Kidney epithelial cell (primary cell): ENCODE measurements at regions not wholly inside any gene's neighbourhood (a gene's known extent, or its start where the extent isn't known, plus 50 kb on each side); places are given as distances from the start of the nearest gene placed in this dataset.

Experiments
- DNase-seq: peaks from one replicate; pipeline ENCODE4 v3.0.0-alpha.2; 2010; ENCODE audit warnings: low read depth
- H3K27me3 ChIP-seq: 2 replicates; pipeline ENCODE4 v1.6.0; 2011; ENCODE audit warnings: low read length; ENCODE audit not compliant: control insufficient read depth, insufficient read depth
- H3K36me3 ChIP-seq: 2 replicates; pipeline ENCODE4 v1.5.1; 2011; ENCODE audit warnings: low read length; ENCODE audit not compliant: control insufficient read depth, insufficient read depth
- H3K4me3 ChIP-seq: 2 replicates; pipeline ENCODE4 v1.5.1; 2011; ENCODE audit warnings: low read depth, mild to moderate bottlenecking, control low read depth, low read length
- CTCF ChIP-seq: IDR thresholded peaks from 2 replicates; pipeline ENCODE4 v1.5.1; 2011; ENCODE audit warnings: mild to moderate bottlenecking, moderate library complexity, low read length, control low read depth, inconsistent platforms; ENCODE audit not compliant: insufficient read depth, poor library complexity, severe bottlenecking

- DNase-seq = no peak
- TF ChIP-seq CTCF = no peak
- Histone ChIP-seq H3K36me3 (no peaks in the 10 kb centered on the region), H3K27me3 (no peaks in the 10 kb centered on the region), H3K4me3 (no peak overlapping the region)
Observed at GRCh38 chr1:96979304-96980268, 258.0 kb downstream of the PTBP2 start.

DNA sequence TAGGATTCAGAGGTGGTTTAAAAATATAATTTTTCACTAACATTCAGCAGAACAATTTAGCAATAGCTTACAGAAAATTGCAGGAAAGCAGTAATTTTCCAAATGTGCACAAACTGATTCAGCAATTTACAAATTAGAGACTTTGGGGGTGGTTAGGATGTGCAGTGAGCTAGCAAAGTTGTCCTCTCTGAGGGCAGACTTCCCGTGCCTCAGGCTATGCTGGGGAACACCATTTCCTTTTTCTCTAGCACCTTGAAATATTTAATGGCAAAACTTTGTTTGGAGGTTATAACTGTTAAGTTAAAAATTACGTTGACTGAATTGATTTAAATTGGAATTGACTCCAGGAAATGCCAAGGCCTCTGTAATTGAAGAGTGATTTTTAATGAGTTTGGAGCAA is 258.9 kb downstream of the PTBP2 start:
- Histone ChIP-seq H3K4me3 (no peak overlapping the region), H3K27me3 (no peaks in the 10 kb centered on the region), H3K36me3 (no peaks in the 10 kb centered on the region)
- TF ChIP-seq CTCF = no peak
- no peak for DNase-seq

- no peak for DNase-seq
- Histone ChIP-seq H3K27me3 (no peaks in the 10 kb centered on the region), H3K36me3 (no peaks in the 10 kb centered on the region), H3K4me3 (no peak overlapping the region)
- TF ChIP-seq CTCF = no peak
Observed at GRCh38 chr1:96981181-96981580, 259.6 kb downstream of the PTBP2 start.

DNA sequence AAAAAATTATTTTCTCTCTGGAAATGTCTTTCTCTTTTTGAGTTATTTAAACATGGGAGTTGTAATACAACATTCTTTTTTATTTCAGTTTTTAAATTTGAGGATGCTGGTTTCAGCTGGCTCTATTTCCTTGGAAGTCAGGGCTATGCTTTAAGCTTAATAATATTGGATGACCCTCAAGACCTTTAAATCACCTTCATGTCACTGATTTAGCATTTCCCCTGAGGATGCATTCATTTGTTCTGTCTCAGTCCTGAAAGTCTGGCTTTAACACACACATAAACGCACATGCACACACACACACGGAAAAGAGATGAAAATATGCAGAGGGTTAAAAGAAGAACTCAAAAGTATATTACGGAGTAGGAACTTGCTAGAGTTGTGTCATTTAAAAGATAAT is 260.5 kb downstream of the PTBP2 start:
- no peak for DNase-seq
- Histone ChIP-seq H3K36me3 (no peaks in the 10 kb centered on the region), H3K4me3 (no peak overlapping the region), H3K27me3 (no peaks in the 10 kb centered on the region)
- TF ChIP-seq CTCF = no peak

DNA sequence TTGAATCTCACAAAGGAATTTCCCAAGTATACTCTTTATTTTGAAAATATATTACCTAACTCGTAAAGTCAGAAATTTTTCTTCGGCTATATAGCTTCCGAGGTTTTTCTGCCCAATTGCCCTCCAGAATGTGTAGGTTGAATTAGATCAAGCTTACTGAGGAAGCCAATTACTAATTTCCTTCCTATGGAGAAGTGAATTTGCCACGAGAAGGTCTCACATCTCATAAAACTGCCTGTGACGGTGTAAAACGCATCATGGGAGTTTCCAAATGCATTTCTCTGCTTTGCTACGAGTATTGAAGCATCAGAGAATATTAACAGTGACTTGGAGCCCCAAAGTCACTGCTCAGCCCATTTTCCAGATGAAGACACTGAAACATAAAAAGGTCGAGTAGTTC is 262.3 kb downstream of the PTBP2 start:
- TF ChIP-seq CTCF = no peak
- H3K4me3 ChIP-seq = no peak overlapping the region
- no peak for DNase-seq

More for the DNA sequence above, 262.3 kb downstream of the PTBP2 start:
- no peaks in the 10 kb centered on the region for H3K27me3 ChIP-seq
- no peaks in the 10 kb centered on the region for H3K36me3 ChIP-seq
